GM19035 (cell line): ENCODE measurements at regions not wholly inside any gene's neighbourhood (a gene's known extent, or its start where the extent isn't known, plus 50 kb on each side); places are given as distances from the start of the nearest gene placed in this dataset.
"Not testable (repeated sequence)": the region's sequence is repeated elsewhere in the genome, so short reads cannot be mapped to it uniquely, and the experiment has no call there.

ENCODE experiments used
- ATAC-seq: cut with Tn5 transposase; IDR thresholded peaks from one replicate; pipeline ENCODE4 v1.9.1; 2021; ENCODE audit not compliant: unreplicated experiment

DNA sequence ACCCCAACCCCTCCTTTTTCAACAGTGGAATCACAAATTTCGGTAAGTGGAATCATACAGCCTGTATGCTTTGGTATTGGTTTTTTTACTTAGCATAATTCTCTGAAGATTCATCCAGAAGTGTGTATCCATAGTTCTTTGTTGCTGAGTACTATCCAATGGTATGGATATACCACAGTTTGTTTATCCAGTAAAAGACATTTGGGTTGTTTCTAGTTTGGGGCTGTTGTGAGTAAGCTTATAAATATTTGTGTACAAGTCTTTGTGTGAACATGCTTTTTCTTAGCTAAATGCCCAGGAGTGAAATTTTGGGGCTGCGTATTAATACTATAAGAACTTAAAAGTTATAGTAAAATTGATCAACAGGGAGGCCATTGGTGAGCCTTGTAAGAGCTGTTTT, 57.5 kb upstream of the GC start:
- ATAC-seq: no peak

DNA sequence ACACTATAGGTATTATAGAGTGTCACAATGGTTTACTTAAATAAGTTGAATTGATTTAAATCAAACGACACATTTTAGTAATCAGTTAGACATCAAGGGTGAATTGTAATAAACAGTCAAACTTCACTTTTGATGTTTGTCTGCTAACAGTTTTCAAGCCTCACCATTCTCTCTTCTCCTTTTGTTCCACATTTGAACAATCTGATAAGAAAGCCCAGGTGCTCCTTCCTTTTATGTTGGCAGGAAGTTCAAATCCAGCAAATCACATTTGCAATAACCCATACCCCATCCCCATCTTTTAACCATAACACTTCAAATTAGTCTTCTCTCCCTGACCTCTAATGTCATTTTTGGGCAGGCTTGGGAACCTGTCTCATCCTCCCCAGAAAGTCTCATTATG, 63.4 kb upstream of the GC start:
- no peak for ATAC-seq

DNA sequence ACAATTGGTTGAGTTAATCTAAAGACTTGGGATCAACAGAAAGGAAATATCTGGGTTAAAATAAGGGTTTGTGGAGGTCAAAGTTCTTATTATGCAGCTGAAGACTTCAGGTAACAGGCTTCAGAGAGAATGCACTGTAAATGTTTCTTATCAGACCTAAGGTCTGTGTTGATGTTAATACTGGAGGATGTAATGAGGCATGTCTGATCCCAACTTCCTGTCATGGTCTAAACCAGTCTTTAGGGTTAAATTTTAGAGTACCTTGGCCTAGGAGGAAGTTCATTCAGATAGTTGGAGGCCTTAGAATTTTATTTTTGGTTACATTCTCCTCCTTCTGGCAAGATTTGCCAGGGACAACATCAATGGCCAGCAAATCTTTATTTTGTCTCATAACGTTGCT, 72.1 kb upstream of the GC start:
- ATAC-seq: no peak

DNA sequence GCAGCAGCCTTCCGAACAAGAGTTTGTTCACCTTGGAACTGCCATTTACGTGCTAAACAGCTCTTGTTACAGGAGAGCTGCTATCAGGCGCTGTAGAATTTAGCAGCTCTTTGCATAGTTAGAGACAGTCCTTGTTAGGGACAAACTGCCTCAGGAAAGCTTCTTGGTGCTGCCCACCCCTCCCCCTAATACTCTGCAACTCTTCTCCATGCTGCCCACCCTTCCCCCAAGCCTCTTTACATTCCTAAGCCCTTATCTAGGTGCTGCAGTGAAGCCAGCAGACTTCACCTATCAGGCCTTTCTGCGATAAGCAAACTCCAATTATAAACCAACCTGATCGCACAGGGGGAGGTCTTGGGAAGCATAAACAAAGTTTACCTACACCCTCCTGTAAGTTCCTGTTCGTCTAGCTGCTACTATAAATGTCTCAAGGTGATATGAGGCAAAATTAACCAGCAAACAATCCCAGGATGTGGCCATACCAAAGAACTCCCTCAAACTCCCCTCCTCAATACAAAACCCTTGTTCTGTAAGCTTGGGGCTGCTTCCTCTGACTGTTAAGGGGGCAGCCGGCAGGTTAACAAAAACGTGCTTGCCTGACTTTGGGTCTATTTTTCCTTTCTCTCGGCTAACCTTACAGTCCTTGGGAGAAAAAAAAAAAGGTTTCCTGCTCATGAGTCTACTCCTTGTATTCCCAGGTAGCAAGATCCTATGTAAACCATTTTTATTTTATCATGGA, 74.0 kb upstream of the GC start:
- no peak for ATAC-seq

DNA sequence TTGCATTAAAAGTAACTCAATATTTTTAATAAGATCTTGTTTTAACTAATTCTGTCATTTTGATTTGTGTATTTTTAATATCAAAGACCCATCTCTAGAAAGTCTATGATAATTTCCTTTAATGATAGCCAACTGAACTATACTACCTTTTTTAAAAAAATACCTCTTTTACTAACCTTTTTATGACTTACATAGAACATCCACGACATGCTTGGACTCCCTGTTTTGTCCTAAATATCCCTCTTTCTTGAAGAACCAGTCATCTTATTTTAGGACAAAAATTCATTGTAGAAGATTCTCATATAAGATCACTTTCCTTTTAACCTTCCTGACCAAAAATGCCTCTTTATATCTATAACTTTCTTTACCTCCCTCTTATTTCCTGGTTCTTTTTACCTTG, 76.8 kb upstream of the GC start:
- no peak for ATAC-seq

DNA sequence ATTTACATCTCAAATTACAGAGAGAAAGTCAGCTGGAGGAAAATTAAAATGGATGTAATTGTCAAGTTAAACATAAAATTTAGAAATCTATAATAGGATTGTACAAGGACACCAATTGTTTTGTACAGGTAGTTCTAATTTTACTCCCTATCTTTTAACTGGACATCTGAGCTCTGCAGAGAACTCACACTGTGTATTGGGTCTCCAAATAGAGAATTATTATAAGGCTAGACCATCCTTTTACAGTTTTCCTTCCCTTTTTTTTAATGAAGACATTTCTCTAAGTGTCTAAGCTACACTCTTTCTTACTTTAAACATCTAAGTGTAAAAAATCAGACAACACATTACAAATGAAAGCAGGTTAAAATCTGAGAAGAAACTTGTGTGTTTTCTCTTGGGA, 78.4 kb upstream of the GC start:
- ATAC-seq: no peak

DNA sequence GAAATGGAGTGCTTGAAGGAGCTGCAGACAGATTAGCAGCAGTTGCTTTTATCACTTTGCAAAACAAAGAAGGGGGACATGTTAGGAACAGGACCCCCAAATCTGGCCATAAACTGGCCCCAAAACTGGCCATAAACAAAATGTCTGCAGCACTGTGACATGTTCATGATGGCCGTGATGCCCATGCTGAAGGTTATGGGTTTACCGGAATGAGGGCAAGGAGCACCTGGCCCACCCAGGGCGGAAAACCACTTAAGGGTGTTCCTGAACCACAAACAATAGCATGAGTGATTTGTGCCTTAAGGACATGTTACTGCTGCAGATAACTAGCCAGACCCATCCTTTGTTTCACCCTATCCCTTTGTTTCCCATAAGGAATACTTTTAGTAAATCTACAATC, 79.6 kb upstream of the GC start:
- ATAC-seq: no peak

DNA sequence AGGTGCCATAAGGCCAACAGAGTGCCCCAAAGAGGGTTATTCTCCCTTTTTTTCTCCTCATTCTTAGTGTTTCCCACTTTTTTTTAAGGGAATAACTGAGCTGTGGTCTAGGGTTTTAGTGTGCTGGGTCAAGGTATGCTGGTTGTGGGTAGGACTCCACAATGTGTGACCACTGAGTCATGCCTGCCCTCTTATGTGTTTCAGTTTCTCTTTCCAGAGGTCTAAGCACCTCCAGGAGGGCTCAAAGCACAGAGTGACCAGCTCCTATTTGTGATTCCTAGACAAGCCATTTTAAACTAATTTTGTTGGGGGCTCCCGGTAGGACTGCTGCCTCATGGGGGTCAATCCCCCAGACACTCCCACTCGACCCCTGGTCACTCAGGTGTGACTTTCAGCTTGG, 80.5 kb upstream of the GC start:
- no peak for ATAC-seq

DNA sequence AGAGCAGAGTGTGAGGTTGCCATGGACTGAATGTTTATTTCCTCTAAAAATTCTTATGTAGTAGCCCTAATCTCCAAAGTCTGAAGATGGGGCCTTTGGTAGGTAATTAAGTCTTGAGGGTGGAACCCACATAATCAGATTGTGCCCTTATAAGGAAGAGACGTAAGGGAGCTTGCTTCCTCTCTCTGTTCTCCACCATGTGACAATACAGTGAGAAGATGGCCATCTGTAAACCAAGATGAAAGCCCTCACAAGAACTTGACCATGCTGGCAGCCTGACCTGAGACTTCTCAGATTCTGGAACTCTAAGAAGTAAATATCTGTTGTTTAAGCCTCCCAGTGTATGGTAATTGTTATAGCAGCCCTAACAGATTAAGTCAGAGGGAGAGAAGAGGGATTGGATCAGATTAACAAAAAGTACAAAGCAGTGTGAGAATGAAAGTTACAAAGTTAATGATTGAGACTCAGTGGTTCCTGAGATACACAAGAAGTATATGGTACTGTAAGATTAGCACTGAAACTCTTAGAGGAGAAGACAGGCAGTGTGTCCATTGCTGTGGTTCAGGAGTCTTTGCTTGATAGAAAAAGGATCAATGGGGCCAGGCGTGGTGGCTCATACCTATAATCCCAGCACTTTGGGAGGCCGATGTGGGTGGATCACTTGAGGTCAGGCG, 82.5 kb upstream of the GC start:
- no peak for ATAC-seq

DNA sequence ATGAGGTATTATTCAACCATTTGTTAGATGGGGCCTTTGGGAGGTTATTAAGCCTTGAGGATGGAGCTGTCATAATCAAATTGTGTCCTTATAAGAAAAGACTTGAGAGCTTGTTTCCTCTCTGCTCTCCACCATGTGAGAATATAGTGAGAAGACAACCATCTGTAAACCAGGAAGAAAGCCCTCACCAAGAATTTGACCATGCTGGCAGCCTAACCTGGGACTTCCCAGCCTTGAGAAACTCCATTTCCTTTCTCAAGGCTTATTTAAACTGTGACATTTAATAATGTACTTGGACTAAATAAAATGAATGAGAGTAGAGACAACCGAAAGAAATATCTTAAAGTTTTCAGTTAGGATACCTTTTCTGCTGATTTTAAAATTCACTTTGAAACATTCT, 83.7 kb upstream of the GC start:
- ATAC-seq: no peak

DNA sequence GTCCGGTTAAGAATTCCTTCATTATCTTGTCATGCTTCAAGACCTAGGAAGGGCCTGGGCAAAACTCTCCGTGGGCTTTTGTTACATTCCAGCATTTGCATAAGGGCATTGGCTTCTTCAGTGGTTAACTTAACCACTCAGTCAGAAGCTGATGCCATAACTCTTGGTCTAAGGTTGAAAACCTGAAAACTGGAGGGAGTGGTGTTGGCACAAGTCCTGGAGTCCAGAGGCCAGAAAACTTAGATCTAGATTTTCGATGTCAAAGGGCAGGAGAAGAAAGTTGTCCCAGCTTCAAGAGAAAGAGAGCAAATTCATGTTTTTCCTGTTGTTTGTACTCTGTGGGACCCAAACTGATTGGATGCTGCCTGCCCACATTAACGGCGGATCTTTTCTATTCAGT, 86.6 kb upstream of the GC start:
- no peak for ATAC-seq

DNA sequence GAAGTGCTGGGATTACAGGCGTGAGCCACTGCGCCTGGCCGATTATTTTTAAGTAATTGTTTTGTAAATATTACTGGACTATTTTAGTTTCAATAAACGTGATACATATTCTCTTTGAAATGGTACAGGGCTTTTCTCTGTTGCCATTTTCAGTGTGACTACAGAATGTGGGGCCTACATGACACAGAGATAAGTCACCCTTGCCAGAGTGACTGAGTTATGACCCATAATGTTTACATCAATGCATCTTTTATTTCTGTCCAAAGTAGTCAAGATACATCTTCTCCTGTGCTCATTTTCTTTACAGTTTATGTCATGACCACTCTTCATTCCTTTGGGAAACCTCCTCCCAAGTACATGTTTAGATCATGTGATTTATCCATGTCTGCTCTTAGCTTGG, 88.3 kb upstream of the GC start:
- no peak for ATAC-seq

DNA sequence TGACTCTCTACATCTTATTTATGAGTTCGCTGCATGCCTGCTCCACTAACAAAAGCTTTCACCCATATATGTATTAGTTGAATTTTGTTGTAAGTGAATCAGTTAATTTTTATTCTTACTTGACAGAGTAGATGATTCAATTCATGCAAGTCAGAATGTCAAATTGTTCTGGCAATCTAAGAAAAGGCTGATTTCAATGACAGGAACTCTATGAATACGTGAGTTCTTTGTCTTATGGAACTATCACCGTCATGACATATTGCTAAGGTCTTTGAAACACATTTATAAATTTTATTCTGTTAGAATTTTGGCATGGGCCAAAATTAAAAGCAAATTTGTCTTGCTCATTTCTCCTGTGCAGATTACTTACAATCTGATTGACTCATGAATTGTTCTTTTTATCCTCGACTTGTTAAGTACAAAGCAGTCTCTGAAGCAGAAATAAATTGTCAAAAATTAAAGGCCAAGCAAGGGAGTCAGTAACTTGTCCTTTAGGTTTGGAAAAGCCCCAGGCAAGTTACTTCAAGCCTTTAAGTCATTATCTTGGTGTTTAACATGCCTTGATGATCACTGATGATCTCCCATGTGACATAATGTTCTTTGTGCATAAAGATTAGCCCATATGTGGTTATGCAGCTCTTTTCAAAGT, 89.0 kb upstream of the GC start:
- ATAC-seq: no peak

DNA sequence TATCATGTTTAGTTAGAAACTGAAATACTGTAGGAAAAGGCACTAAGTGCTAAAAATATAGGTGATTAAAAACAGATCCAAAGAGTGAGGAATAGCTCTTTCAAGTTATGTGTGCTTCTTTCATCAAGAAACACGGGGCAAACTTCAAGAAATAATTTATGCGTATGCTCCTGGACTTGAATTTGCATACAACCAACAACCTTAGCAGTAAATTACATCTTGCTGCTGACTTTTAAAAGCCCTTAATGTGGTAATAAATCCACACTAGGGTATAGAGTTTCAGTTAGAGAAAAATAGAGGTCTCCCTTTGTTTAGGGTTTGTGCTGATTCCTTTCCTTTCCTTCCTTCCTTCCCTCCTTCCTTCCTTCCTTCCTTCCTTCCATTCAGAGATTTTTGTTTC, 94.5 kb upstream of the GC start:
- no peak for ATAC-seq

DNA sequence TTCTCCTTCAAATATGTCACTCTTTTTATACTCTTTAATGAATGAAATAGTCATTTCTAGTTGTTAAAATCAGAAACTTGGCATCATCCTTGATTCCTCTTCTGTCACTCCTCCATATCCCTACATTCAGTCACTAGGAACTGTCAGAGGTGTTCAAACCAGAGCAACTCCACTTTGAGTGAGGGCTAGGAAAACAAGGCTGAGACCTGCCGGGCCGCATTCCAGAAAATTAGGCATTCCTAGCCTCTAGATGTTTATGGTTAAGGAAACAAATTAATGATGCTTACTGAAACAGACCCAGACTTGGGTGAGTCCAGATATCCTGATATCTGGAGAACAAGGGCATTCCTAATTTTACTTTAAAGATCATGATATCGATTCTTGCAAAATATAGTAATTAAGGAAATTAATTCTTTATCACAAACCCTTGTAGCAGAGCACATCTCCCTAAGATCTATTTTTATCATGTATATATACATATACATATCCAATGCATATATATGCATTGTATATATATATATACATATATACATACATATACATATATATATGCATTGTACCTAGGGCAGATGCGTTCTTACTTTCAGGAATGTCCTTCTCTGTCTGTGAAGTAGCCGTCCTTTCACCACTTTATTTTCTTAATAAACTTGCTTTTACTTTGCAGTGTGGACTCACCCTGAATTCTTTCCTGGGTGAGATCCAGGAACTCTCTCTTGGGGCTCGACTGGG, 98.4 kb upstream of the GC start:
- no peak for ATAC-seq

DNA sequence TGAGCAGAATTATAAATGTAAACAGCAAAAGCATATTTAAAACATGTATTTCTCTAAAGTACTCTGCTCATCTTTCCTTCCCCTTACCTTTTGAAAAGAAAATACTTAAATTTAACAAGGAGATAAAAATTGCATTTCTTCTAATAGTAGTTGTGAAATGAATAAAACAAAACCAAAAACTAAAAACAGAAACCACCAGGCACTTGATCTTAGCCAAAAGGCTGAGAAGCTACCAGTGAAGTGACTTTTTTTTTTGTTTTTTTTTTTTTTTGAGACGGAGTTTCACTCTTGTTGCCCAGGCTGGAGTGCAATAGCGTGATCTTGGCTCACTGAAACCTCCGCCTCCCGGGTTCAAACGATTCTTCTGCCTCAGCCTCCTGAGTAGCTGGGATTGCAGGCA, 116.5 kb upstream of the GC start:
- ATAC-seq: not testable (repeated sequence)

DNA sequence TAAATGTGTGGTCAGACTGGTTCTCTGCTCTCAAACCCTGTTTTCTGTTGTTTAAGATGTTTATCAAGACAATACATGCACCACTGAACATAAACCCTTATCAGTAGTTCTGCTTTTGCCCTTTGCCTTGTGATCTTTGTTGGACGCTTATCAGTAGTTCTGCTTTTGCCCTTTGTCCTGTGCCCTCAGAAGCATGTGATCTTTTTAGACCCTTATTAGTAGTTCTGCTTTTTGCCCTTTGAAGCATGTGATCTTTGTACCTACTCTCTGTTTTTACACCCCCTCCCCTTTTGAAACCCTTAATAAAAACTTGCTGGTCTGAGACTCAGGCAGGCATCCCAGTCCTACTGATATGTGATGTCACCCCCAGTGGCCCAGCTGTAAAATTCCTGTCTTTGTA, 121.7 kb upstream of the GC start:
- ATAC-seq: not testable (repeated sequence)

DNA sequence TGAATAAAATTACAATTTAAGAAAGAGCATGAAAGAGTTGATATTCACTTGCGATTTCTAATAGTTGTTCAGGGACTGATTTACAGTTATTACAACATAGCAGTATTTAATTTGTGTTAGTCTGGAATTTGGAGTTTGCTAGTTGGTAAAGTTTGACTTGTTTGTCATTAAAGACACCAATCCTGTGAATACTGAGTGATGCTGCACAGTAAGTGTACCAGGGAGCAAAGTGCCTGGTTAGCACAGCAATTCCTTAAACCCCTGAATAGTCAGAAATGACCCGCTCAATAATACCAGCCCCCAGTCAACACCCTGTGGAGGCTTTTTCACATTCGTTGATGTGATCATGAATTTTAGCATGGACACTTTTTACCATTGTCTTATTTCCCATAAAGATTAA, 122.2 kb upstream of the GC start:
- no peak for ATAC-seq

DNA sequence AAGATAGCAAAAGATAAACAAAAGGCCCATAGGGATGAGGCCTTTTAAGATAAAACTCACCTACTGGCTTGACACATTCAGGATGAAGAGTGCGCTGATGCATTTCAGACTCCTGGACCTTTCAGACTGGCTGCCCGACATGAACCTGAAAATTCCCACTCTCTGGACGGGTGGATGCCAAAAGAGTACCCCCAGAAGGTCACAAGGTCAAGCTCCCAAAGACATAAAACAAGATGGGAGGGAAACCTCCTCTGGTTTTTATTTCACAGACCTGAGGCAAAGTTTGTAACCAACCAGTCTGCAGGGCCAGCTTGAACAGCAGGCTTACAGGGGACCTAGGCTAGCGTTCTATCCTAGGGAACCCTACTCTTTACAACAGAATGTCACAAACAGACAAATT, 123.2 kb upstream of the GC start:
- no peak for ATAC-seq

DNA sequence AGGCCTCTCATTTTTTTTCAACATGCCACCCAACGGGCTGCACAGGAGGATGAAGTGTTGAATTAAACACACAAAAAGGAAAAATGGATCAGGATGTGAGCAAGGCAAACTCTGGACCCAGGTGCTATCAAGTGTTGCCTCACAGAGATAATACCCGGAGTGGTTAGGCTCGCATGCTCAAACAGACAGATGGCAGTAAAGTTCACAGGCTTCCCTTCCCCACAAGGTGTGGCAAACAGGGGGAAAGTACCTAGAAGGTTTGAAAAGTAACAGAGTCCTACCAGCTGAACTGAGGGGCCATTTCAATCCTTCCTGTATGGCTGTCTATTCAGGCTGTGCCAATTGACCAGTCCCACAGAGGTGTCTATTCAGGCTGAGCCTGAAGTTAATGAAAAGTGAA, 123.9 kb upstream of the GC start:
- peak; percentile 77 for ATAC-seq

DNA sequence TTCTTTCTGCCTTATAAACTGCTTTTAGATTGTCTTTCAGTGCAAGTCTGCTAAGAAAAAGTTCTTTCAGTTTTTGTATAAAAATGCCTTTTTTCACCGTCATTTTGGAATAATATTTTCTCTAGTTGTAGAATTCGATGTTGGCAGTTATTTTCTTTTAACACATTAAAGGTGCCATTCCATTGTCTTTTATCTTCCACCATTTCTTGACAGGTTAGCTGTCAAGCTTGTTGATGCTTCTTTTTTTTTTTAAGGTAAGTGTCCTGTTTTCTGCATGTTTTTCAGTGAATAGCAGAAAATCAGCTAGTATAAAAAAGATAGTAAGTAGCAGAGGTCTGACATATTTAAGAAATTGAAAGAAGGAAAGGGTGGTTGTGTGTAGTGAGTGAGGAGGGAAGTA, 118.5 kb upstream of the NPFFR2 start:
- no peak for ATAC-seq

DNA sequence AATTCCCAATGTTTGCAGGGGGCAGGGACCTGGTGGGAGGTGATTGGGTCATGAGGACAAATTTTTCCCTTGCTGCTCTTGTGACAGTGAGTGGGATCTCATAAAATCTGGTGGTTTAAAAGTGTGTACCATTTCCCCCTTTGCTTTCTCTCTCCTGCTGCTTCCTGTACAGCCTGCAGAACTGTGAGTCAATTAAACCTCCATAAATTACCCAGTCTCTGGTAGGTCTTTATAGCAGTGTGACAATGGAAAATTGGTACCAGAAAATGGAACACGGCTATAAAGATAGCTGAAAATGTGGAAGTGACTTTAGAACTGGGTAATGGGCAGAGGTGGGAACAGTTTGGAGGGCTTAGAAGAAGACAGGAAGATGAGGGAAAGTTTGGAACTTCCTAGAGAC, 108.7 kb upstream of the NPFFR2 start:
- no peak for ATAC-seq
